ENCODE measurements at regions not wholly inside any gene's neighbourhood (a gene's known extent, or its start where the extent isn't known, plus 50 kb on each side); places are given as distances from the start of the nearest gene placed in this dataset.

- TF ChIP-seq SP1 (IDR thresholded peaks at IDR 0.05) (no peak), HNF4A (conservative IDR thresholded peaks at IDR 0.05) (no peak), GABPA (IDR thresholded peaks at IDR 0.05 in 1 of 2, conservative IDR thresholded peaks at IDR 0.05 in 1 of 2) (no peak), RAD21 (IDR thresholded peaks at IDR 0.05) (no peak), NR2F2 (IDR thresholded peaks at IDR 0.05) (no peak), RXRA (IDR thresholded peaks at IDR 0.05) (no peak), YY1 (IDR thresholded peaks at IDR 0.05) (no peak), ATF3 (IDR thresholded peaks at IDR 0.05) (no peak), FOXA2 (IDR thresholded peaks at IDR 0.05) (no peak), JUND (IDR thresholded peaks at IDR 0.05) (no peak), HNF4G (IDR thresholded peaks at IDR 0.05) (no peak)
Observed at GRCh38 chr12:130251236-130251780, 86.4 kb upstream of the PIWIL1 start (continued).

DNA sequence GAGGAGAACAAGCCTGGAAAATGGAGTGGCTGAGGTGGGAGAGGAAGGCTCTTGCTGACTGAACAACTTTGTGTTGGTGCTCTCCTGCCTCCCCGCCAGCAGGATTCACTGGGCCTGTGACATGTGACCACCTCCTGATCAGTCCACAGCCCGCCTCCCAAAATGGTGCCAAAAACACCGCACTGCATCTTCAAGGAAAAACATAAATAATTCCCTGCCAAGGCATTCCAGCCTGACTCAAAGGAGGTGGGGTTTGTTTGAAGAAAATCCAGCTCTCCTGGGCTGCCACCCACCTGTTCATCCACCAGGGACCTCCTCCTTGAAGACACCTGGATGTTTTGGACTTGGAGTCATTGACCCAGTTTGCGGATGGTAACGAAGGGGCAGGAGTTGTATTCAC, 83.8 kb upstream of the PIWIL1 start:
- Histone ChIP-seq H3K27me3 (ENCODE audit: control insufficient read depth in 4 of 4, insufficient read depth in 4 of 4, low read length in 3 of 4) (no peaks in the 10 kb centered on the region), H3K4me1 (ENCODE audit: control insufficient read depth in 4 of 4, insufficient read depth in 4 of 4, low read length in 3 of 4) (no peaks in the 10 kb centered on the region), H3K9me3 (ENCODE audit: control insufficient read depth in 4 of 4, low read length in 3 of 4) (no peaks in the 10 kb centered on the region), H3K9ac (ENCODE audit: low read depth in 1 of 2, low read length in 2 of 2) (no peak overlapping the region), H3K4me3 (ENCODE audit: low read depth in 1 of 3, low read length in 3 of 3) (no peak overlapping the region), H3K27ac (ENCODE audit: low read depth in 1 of 2, low read length in 2 of 2) (no peak overlapping the region), H3K36me3 (ENCODE audit: control insufficient read depth in 4 of 4, insufficient read depth in 3 of 4, low read depth in 1 of 4, low read length in 3 of 4) (no peaks in the 10 kb centered on the region)
- WGBS, result 88% methylated on average over 5 of the region's 5 CpGs
- no peak for DNase-seq (ENCODE audit: low spot score)
- TF ChIP-seq NR2F2 (IDR thresholded peaks at IDR 0.05), result no peak
- TF ChIP-seq HNF4A (conservative IDR thresholded peaks at IDR 0.05), result no peak
- TF ChIP-seq JUND (IDR thresholded peaks at IDR 0.05), result no peak
- TF ChIP-seq, protein P1, sequence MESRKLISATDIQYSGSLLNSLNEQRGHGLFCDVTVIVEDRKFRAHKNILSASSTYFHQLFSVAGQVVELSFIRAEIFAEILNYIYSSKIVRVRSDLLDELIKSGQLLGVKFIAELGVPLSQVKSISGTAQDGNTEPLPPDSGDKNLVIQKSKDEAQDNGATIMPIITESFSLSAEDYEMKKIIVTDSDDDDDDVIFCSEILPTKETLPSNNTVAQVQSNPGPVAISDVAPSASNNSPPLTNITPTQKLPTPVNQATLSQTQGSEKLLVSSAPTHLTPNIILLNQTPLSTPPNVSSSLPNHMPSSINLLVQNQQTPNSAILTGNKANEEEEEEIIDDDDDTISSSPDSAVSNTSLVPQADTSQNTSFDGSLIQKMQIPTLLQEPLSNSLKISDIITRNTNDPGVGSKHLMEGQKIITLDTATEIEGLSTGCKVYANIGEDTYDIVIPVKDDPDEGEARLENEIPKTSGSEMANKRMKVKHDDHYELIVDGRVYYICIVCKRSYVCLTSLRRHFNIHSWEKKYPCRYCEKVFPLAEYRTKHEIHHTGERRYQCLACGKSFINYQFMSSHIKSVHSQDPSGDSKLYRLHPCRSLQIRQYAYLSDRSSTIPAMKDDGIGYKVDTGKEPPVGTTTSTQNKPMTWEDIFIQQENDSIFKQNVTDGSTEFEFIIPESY (IDR thresholded peaks at IDR 0.05), result no peak
- no peak for TF ChIP-seq HNF4G (IDR thresholded peaks at IDR 0.05)
- no peak for TF ChIP-seq SP1 (IDR thresholded peaks at IDR 0.05)
- TF ChIP-seq, protein P2, sequence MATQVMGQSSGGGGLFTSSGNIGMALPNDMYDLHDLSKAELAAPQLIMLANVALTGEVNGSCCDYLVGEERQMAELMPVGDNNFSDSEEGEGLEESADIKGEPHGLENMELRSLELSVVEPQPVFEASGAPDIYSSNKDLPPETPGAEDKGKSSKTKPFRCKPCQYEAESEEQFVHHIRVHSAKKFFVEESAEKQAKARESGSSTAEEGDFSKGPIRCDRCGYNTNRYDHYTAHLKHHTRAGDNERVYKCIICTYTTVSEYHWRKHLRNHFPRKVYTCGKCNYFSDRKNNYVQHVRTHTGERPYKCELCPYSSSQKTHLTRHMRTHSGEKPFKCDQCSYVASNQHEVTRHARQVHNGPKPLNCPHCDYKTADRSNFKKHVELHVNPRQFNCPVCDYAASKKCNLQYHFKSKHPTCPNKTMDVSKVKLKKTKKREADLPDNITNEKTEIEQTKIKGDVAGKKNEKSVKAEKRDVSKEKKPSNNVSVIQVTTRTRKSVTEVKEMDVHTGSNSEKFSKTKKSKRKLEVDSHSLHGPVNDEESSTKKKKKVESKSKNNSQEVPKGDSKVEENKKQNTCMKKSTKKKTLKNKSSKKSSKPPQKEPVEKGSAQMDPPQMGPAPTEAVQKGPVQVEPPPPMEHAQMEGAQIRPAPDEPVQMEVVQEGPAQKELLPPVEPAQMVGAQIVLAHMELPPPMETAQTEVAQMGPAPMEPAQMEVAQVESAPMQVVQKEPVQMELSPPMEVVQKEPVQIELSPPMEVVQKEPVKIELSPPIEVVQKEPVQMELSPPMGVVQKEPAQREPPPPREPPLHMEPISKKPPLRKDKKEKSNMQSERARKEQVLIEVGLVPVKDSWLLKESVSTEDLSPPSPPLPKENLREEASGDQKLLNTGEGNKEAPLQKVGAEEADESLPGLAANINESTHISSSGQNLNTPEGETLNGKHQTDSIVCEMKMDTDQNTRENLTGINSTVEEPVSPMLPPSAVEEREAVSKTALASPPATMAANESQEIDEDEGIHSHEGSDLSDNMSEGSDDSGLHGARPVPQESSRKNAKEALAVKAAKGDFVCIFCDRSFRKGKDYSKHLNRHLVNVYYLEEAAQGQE (IDR thresholded peaks at IDR 0.05), result no peak
- no peak for TF ChIP-seq ATF3 (IDR thresholded peaks at IDR 0.05)
- no peak for TF ChIP-seq TAF1 (conservative IDR thresholded peaks at IDR 0.05)
- no peak for TF ChIP-seq RAD21 (IDR thresholded peaks at IDR 0.05)
- no peak for TF ChIP-seq FOXA2 (IDR thresholded peaks at IDR 0.05)
- TF ChIP-seq RXRA (IDR thresholded peaks at IDR 0.05), result no peak
- no peak for TF ChIP-seq YY1 (IDR thresholded peaks at IDR 0.05)
